OCI-LY1 (cell line): ENCODE measurements at regions not wholly inside any gene's neighbourhood (a gene's known extent, or its start where the extent isn't known, plus 50 kb on each side); places are given as distances from the start of the nearest gene placed in this dataset.

Experiments
- H2AFZ ChIP-seq: fragments of 200-600 bp; sonication (generic), shearing (Covaris generic); 2 replicates; pipeline ENCODE4 v1.6.0; 2014; ENCODE audit warnings: antibody characterized with exemption, mild to moderate bottlenecking, low read length
- H3F3A ChIP-seq: fragments of 200-600 bp; sonication (generic), shearing (Covaris generic); 2 replicates; pipeline ENCODE4 v1.6.0; 2014; ENCODE audit warnings: mild to moderate bottlenecking, antibody characterized with exemption, low read length, moderate library complexity; ENCODE audit not compliant: insufficient read depth
- H3K27ac ChIP-seq: fragments of 200-600 bp; sonication (generic); 2 replicates; pipeline ENCODE4 v1.5.1; 2014; ENCODE audit warnings: low read length, mixed run types, mild to moderate bottlenecking, low read depth; ENCODE audit not compliant: poor library complexity, severe bottlenecking
- H3K27me3 ChIP-seq: fragments of 200-600 bp; sonication (generic); 2 replicates; pipeline ENCODE4 v1.6.0; 2014; ENCODE audit warnings: antibody characterized with exemption, mild to moderate bottlenecking, low read length, moderate library complexity; ENCODE audit not compliant: insufficient read depth
- H3K36me3 ChIP-seq: fragments of 200-600 bp; sonication (generic); 2 replicates; pipeline ENCODE4 v1.6.1; 2014; ENCODE audit warnings: mild to moderate bottlenecking, antibody characterized with exemption, low read length, moderate library complexity, mixed read lengths; ENCODE audit not compliant: insufficient read depth
- H3K4me1 ChIP-seq: fragments of 200-600 bp; sonication (generic); 2 replicates; pipeline ENCODE4 v1.5.1; 2014; ENCODE audit warnings: mild to moderate bottlenecking, low read length, moderate library complexity; ENCODE audit not compliant: insufficient read depth, severe bottlenecking
- H3K4me2 ChIP-seq: fragments of 200-600 bp; sonication (generic), shearing (Covaris generic); 2 replicates; pipeline ENCODE4 v1.6.1; 2014; ENCODE audit warnings: low read length
- H3K4me3 ChIP-seq: fragments of 200-600 bp; sonication (generic); 2 replicates; pipeline ENCODE4 v1.5.1; 2014; ENCODE audit warnings: low read length, low read depth, mild to moderate bottlenecking, mixed read lengths; ENCODE audit not compliant: poor library complexity, severe bottlenecking
- H3K79me2 ChIP-seq: fragments of 200-600 bp; shearing (Covaris generic); 2 replicates; pipeline ENCODE4 v1.6.1; 2016; ENCODE audit warnings: mixed run types, low read length, mixed read lengths; ENCODE audit not compliant: insufficient read depth
- H3K9ac ChIP-seq: fragments of 200-600 bp; sonication (generic), shearing (Covaris generic); 2 replicates; pipeline ENCODE4 v1.6.1; 2014; ENCODE audit warnings: mild to moderate bottlenecking, low read length, mixed read lengths
- H3K9me2 ChIP-seq: fragments of 200-600 bp; sonication (generic), shearing (Covaris generic); 2 replicates; pipeline ENCODE4 v1.6.1; 2014; ENCODE audit warnings: low read depth, mild to moderate bottlenecking, low read length, mixed read lengths
- H3K9me3 ChIP-seq: fragments of 200-600 bp; shearing (Covaris generic); 2 replicates; pipeline ENCODE4 v1.6.1; 2014; ENCODE audit warnings: low read length, mixed read lengths
- H4K20me1 ChIP-seq: fragments of 200-600 bp; sonication (generic), shearing (Covaris generic); 2 replicates; pipeline ENCODE4 v1.6.0; 2016; ENCODE audit warnings: mild to moderate bottlenecking, low read length; ENCODE audit not compliant: insufficient read depth
- EZH2 ChIP-seq: fragments of 200-600 bp; sonication (generic), shearing (Covaris generic); IDR thresholded peaks from 2 replicates; pipeline ENCODE4 v1.8.0; 2017; ENCODE audit warnings: borderline replicate concordance, mixed run types, mild to moderate bottlenecking, antibody characterized with exemption, low read length, moderate library complexity, mixed read lengths
- TF ChIP-seq, protein P1 (sequence below): fragments of 200-600 bp; sonication (generic), shearing (Covaris generic); IDR thresholded peaks from 2 replicates; pipeline ENCODE4 v1.5.1; 2017; ENCODE audit warnings: mild to moderate bottlenecking, antibody characterized with exemption, low read length, moderate library complexity, mixed read lengths

DNA sequence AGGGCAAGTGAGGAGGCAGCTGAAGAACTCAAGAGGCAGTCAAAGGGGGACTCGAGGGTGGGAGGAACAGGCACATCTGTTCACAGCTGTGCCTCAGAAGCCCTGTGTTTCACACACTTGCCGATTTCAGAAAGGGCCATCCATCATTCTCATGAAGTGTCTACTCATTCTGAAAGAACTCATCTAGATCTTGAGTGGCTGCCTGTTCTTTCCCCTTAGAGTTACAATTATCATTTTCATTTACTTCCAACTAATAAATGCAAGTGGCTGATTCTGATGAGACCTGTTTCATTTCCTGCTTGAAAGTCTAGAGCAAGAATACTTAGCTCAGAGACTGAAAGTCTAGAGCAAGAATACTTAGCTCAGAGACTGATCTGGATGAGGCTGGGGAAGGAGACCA, 1145.1 kb downstream of the UQCRFS1 start:
- Histone ChIP-seq H3K27me3 (no peaks in the 10 kb centered on the region), H3K4me3 (no peak overlapping the region), H3K36me3 (no peaks in the 10 kb centered on the region), H3K9ac (no peak overlapping the region), H3K9me3 (no peaks in the 10 kb centered on the region), H4K20me1 (no peaks in the 10 kb centered on the region), H3K27ac (no peak overlapping the region), H3K4me1 (no peaks in the 10 kb centered on the region), H2AFZ (no peak overlapping the region), H3F3A (no peaks in the 10 kb centered on the region), H3K4me2 (no peak overlapping the region), H3K79me2 (no peaks in the 10 kb centered on the region), H3K9me2 (no peaks in the 10 kb centered on the region)
- TF ChIP-seq EZH2 = no peak

DNA sequence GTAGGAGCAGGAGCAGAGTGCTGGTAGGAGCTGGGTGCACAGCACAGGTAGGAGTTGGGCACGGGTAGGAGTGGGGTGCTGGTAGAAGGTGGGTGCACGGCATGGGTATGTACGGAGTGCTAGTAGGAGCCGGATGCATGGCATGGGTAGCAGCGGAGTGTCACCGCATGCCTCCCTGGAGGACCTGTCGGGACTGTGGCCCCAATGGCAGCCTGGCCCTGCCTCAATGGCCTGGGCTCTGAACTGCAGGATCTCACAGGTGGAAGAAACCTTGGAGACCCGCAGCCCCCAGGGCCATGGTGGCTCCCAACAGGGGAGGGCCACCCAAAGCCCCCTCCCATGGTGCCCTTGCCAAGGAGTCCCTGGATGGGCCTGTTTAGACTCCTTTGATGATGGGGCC, 1146.0 kb downstream of the UQCRFS1 start:
- H3K4me3 ChIP-seq = no peak overlapping the region
- H3K4me2 ChIP-seq = no peak overlapping the region
- H2AFZ ChIP-seq = no peak overlapping the region
- H4K20me1 ChIP-seq = no peaks in the 10 kb centered on the region
- no peaks in the 10 kb centered on the region for H3K9me2 ChIP-seq
- no peaks in the 10 kb centered on the region for H3K4me1 ChIP-seq
- no peaks in the 10 kb centered on the region for H3K9me3 ChIP-seq
- no peak for TF ChIP-seq EZH2
- TF ChIP-seq, protein P1, sequence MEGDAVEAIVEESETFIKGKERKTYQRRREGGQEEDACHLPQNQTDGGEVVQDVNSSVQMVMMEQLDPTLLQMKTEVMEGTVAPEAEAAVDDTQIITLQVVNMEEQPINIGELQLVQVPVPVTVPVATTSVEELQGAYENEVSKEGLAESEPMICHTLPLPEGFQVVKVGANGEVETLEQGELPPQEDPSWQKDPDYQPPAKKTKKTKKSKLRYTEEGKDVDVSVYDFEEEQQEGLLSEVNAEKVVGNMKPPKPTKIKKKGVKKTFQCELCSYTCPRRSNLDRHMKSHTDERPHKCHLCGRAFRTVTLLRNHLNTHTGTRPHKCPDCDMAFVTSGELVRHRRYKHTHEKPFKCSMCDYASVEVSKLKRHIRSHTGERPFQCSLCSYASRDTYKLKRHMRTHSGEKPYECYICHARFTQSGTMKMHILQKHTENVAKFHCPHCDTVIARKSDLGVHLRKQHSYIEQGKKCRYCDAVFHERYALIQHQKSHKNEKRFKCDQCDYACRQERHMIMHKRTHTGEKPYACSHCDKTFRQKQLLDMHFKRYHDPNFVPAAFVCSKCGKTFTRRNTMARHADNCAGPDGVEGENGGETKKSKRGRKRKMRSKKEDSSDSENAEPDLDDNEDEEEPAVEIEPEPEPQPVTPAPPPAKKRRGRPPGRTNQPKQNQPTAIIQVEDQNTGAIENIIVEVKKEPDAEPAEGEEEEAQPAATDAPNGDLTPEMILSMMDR = no peak
- H3F3A ChIP-seq = no peaks in the 10 kb centered on the region
- H3K27me3 ChIP-seq = no peaks in the 10 kb centered on the region
- H3K27ac ChIP-seq = no peak overlapping the region
- H3K36me3 ChIP-seq = no peaks in the 10 kb centered on the region
- H3K9ac ChIP-seq = no peak overlapping the region
- no peaks in the 10 kb centered on the region for H3K79me2 ChIP-seq

DNA sequence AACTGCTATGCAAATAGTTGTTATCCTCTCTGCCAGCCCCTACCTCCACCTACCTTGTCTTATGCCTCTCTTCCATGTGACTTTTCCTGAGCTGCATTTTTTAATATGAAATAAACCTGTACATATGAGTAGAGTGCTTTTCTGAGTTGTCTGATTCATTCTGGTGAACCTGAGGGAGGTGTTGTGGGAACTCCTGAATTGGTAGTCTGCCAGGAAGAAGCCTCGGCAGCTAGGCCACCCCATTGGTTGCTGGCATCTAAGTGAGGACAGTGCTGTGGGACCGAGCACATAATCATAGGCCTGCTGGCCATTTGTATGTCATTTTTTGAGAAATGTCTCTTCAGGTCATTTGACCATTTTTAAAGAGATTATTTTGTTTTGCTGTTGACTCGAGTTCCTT, 1146.8 kb downstream of the UQCRFS1 start:
- no peak overlapping the region for H3K4me2 ChIP-seq
- no peaks in the 10 kb centered on the region for H3K9me2 ChIP-seq
- H3K4me1 ChIP-seq = no peaks in the 10 kb centered on the region
- H3K27ac ChIP-seq = no peak overlapping the region
- no peaks in the 10 kb centered on the region for H3K27me3 ChIP-seq
- H3K36me3 ChIP-seq = no peaks in the 10 kb centered on the region
- no peak overlapping the region for H3K9ac ChIP-seq
- no peaks in the 10 kb centered on the region for H3F3A ChIP-seq
- H2AFZ ChIP-seq = no peak overlapping the region
- no peaks in the 10 kb centered on the region for H3K9me3 ChIP-seq
- no peak overlapping the region for H3K4me3 ChIP-seq
- no peaks in the 10 kb centered on the region for H4K20me1 ChIP-seq
- no peaks in the 10 kb centered on the region for H3K79me2 ChIP-seq
- TF ChIP-seq, protein P1 = no peak
- no peak for TF ChIP-seq EZH2

DNA sequence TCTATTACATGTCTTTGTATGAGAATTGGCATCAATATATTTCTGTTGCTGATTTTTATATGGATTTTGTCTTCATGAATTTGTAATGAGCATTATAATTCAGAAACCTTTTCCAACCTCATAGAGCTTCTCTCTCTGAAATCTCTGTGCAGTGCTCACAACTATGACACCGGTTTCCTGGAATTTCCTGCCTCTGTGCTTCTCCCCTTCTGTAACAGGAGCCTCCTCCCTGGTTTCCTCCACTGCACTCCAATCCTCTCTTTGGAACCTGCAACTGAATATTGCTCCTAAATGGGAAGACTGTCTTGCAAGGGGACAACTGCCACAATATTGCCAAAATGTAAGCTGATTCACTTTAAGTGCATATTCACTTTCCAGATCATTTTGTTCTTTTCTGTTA, 1147.9 kb downstream of the UQCRFS1 start:
- H3K27ac ChIP-seq = no peak overlapping the region
- H3K36me3 ChIP-seq = no peaks in the 10 kb centered on the region
- no peaks in the 10 kb centered on the region for H3K9me3 ChIP-seq
- H3K9me2 ChIP-seq = no peaks in the 10 kb centered on the region
- H4K20me1 ChIP-seq = no peaks in the 10 kb centered on the region
- no peak overlapping the region for H3K4me3 ChIP-seq
- H3K4me2 ChIP-seq = no peak overlapping the region
- no peaks in the 10 kb centered on the region for H3F3A ChIP-seq
- no peak overlapping the region for H3K9ac ChIP-seq
- no peaks in the 10 kb centered on the region for H3K27me3 ChIP-seq
- TF ChIP-seq, protein P1 = no peak
- TF ChIP-seq EZH2 = no peak
- H3K79me2 ChIP-seq = no peaks in the 10 kb centered on the region
- no peak overlapping the region for H2AFZ ChIP-seq
- no peaks in the 10 kb centered on the region for H3K4me1 ChIP-seq
